Mucosa of descending colon (tissue), 3 donors: ENCODE measurements at regions not wholly inside any gene's neighbourhood (a gene's known extent, or its start where the extent isn't known, plus 50 kb on each side); places are given as distances from the start of the nearest gene placed in this dataset.

Experiments
- ATAC-seq: fragments of 200-7000 bp; cut with Tn5 transposase; one replicate; pipeline ENCODE4 v1.9.1; 2020; ENCODE audit warnings: mild to moderate bottlenecking, moderate library complexity
- DNase-seq, 3 donors: peaks; one replicate each; pipeline ENCODE4 v3.0.0-alpha.2; 2020
- H3K36me3 ChIP-seq: fragments of 200-600 bp; one replicate; pipeline ENCODE4 v1.8.0; 2021; ENCODE audit warnings: low read depth, mild to moderate bottlenecking
- H3K4me1 ChIP-seq: fragments of 200-600 bp; one replicate; pipeline ENCODE4 v1.8.0; 2021; ENCODE audit warnings: low read depth, mild to moderate bottlenecking
- H3K4me3 ChIP-seq: fragments of 200-600 bp; one replicate; pipeline ENCODE4 v1.8.0; 2021; ENCODE audit warnings: mild to moderate bottlenecking
- H3K9me3 ChIP-seq: fragments of 200-600 bp; one replicate; pipeline ENCODE4 v1.8.0; 2021; ENCODE audit warnings: mild to moderate bottlenecking
- intact Hi-C, 2 donors: fragments of 100-400 bp; cut with DNase I in 1 of 2; cut with micrococcal nuclease in 1 of 2; formaldehyde crosslinking; loops; one replicate each; pipeline versions ENCODE4 v1.11.0 to v1.11.1; 2022; cut with DNase I, micrococcal nuclease
- TF ChIP-seq, protein P1 (sequence below): fragments of 200-600 bp; IDR thresholded peaks from one replicate; pipeline ENCODE4 v1.8.0; 2022; ENCODE audit warnings: antibody characterized with exemption, mild to moderate bottlenecking
- donor health status: DM: no; HTN: no; CAD: no; lungs with moderate emphysema.
- donor health status: DM: no; HTN: no; CAD: no.
- donor health status: DM: no; HTN: yes; CAD: no.

DNA sequence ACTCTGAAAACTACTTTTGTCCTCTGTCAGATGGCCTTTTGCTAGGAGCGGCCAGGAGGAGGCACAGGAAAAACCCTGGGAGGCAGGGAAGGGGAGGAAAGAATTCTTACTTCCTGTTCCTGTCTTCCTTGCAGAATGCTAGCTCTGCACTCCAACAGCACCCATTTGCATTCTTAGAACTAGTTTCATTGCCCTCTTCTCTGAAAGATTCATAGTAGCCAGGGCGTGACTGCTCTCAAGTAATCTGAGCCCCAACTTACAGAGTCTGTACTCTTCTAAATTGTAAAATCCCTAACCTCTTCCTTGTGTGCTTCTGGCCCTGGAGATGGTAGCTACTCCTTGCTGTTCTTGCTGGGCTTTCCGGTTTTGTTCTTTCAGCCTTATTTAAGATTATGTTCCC, 75.3 kb upstream of the STEAP1 start:
- ATAC-seq, result no peak
- Histone ChIP-seq H3K4me1 (no peaks in the 10 kb centered on the region), H3K9me3 (no peaks in the 10 kb centered on the region), H3K36me3 (no peaks in the 10 kb centered on the region), H3K4me3 (no peak overlapping the region)
- TF ChIP-seq, protein P1, sequence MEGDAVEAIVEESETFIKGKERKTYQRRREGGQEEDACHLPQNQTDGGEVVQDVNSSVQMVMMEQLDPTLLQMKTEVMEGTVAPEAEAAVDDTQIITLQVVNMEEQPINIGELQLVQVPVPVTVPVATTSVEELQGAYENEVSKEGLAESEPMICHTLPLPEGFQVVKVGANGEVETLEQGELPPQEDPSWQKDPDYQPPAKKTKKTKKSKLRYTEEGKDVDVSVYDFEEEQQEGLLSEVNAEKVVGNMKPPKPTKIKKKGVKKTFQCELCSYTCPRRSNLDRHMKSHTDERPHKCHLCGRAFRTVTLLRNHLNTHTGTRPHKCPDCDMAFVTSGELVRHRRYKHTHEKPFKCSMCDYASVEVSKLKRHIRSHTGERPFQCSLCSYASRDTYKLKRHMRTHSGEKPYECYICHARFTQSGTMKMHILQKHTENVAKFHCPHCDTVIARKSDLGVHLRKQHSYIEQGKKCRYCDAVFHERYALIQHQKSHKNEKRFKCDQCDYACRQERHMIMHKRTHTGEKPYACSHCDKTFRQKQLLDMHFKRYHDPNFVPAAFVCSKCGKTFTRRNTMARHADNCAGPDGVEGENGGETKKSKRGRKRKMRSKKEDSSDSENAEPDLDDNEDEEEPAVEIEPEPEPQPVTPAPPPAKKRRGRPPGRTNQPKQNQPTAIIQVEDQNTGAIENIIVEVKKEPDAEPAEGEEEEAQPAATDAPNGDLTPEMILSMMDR, result no peak
- intact Hi-C loops, result no loop called here
- DNase-seq, result no peak

DNA sequence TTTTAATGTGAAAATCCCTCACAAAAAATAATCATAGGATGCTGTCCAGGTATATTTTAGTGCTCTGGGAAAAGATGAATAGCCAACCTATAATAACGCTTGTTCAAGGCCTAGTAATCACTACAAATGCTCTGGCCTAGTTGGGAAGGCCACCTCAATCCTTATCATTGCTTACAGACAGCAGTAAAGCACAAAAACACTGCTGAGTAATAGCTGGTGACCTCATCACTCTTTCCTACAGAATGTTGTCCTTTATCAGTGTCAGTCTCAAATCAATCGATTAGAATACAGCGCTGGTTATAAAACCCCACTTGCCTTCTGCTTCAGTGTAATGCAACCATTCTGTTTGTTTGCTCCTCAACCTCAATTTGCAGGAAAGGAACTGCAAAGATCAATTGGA, 72.6 kb upstream of the STEAP1 start:
- Histone ChIP-seq H3K36me3 (no peaks in the 10 kb centered on the region), H3K4me1 (no peaks in the 10 kb centered on the region), H3K9me3 (no peaks in the 10 kb centered on the region), H3K4me3 (no peak overlapping the region)
- TF ChIP-seq, protein P1, result no peak
- intact Hi-C loops, result no loop called here
- DNase-seq, result no peak
- no peak for ATAC-seq

DNA sequence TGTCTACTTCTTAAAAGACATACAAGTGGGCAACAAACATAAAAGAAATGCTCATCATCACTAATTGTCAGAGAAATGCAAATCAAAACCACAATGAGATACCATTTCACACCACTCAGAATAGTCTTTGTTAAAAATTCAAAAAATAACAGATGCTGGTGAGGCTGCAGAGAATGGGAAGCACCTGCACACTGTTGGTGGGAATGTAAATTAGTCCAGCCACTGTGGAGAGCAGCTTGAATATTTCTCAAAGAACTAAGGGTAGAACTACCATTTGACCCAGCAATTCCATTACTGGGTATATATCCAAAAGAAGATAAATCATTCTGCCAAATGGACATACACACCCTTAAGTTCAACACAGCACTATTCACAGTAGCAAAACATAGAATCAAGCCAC, 61.8 kb upstream of the STEAP1 start:
- Histone ChIP-seq H3K36me3 (no peaks in the 10 kb centered on the region), H3K4me1 (no peaks in the 10 kb centered on the region), H3K9me3 (no peaks in the 10 kb centered on the region), H3K4me3 (no peak overlapping the region)
- TF ChIP-seq, protein P1, result no peak
- ATAC-seq, result no peak
- intact Hi-C loops, result no loop called here
- DNase-seq, result no peak

DNA sequence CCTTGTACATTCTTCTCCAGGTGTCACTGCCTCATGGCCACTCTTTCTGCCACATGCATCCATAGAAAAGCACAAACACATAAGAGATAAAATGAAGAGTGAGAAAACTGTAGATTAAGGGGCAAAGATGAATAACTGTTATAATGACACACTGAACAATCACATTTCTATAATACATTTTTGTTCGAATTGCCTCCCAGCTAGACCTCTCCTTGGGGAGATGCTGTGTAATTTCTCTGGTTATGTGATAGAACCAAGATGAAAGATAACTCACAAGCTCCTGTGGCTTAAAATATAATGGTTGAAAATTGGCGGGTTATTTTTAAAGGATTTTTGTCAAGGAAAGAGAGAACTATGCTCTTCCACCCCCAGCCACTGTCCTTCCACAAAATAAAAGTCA, 60.2 kb upstream of the STEAP1 start:
- intact Hi-C loops, result no loop called here
- ATAC-seq (no peak), DNase-seq (no peak)
- Histone ChIP-seq H3K36me3 (no peaks in the 10 kb centered on the region), H3K4me3 (no peak overlapping the region), H3K9me3 (no peaks in the 10 kb centered on the region), H3K4me1 (no peaks in the 10 kb centered on the region)
- TF ChIP-seq, protein P1, result no peak
